CD4-positive, alpha-beta T cell treated with Interleukin-6 at 100 ng/mL for 8 hours (primary cell): ENCODE measurements at regions not wholly inside any gene's neighbourhood (a gene's known extent, or its start where the extent isn't known, plus 50 kb on each side); places are given as distances from the start of the nearest gene placed in this dataset.

ENCODE experiments used
- DNase-seq: peaks from one replicate; pipeline ENCODE4 v3.0.0-alpha.2; 2020; ENCODE audit warnings: mixed read lengths, low spot score

GRCh38 chr19:31501427-31502195, 152.4 kb upstream of the TSHZ3 start:
- no peak for DNase-seq

- no peak for DNase-seq
Measured at GRCh38 chr19:31502536-31503170, 153.4 kb upstream of the TSHZ3 start.

- DNase-seq, result no peak
Measured at GRCh38 chr19:31503211-31503610, 154.0 kb upstream of the TSHZ3 start.

- no peak for DNase-seq
Measured at GRCh38 chr19:31504221-31504620, 155.0 kb upstream of the TSHZ3 start.

GRCh38 chr19:31505596-31505910, 156.3 kb upstream of the TSHZ3 start:
- DNase-seq, result no peak

- no peak for DNase-seq
Measured at GRCh38 chr19:31506102-31506501, 156.9 kb upstream of the TSHZ3 start.

- DNase-seq, result no peak
Measured at GRCh38 chr19:31510635-31511034, 161.4 kb upstream of the TSHZ3 start.

- DNase-seq, result no peak
Measured at GRCh38 chr19:31511098-31511497, 161.9 kb upstream of the TSHZ3 start.

GRCh38 chr19:31511696-31512095, 162.5 kb upstream of the TSHZ3 start:
- DNase-seq, result no peak

GRCh38 chr19:31512181-31512970, 163.1 kb upstream of the TSHZ3 start:
- no peak for DNase-seq

- no peak for DNase-seq
Measured at GRCh38 chr19:31513841-31514240, 164.6 kb upstream of the TSHZ3 start.

- DNase-seq, result no peak
Measured at GRCh38 chr19:31515931-31516330, 166.7 kb upstream of the TSHZ3 start.

GRCh38 chr19:31516756-31517155, 167.5 kb upstream of the TSHZ3 start:
- DNase-seq, result no peak

- DNase-seq, result no peak
Measured at GRCh38 chr19:31517224-31518180, 168.3 kb upstream of the TSHZ3 start.

GRCh38 chr19:31518216-31519020, 169.2 kb upstream of the TSHZ3 start:
- no peak for DNase-seq

GRCh38 chr19:31519256-31519655, 170.0 kb upstream of the TSHZ3 start:
- DNase-seq, result no peak

- no peak for DNase-seq
Measured at GRCh38 chr19:31519908-31520307, 170.7 kb upstream of the TSHZ3 start.

GRCh38 chr19:31520633-31521032, 171.4 kb upstream of the TSHZ3 start:
- DNase-seq, result no peak

- DNase-seq, result no peak
Measured at GRCh38 chr19:31525610-31526147, 176.4 kb upstream of the TSHZ3 start.

GRCh38 chr19:31527443-31527842, 178.2 kb upstream of the TSHZ3 start:
- no peak for DNase-seq

- no peak for DNase-seq
Measured at GRCh38 chr19:31528261-31528660, 179.0 kb upstream of the TSHZ3 start.
